GM12801 (cell line): ENCODE measurements at regions not wholly inside any gene's neighbourhood (a gene's known extent, or its start where the extent isn't known, plus 50 kb on each side); places are given as distances from the start of the nearest gene placed in this dataset.

Experiments
- TF ChIP-seq, protein P1 (sequence below): IDR thresholded peaks from one replicate; pipeline ENCODE4 v1.5.1; 2011; ENCODE audit warnings: control low read depth; ENCODE audit not compliant: insufficient read length; ENCODE audit errors: extremely low read depth

DNA sequence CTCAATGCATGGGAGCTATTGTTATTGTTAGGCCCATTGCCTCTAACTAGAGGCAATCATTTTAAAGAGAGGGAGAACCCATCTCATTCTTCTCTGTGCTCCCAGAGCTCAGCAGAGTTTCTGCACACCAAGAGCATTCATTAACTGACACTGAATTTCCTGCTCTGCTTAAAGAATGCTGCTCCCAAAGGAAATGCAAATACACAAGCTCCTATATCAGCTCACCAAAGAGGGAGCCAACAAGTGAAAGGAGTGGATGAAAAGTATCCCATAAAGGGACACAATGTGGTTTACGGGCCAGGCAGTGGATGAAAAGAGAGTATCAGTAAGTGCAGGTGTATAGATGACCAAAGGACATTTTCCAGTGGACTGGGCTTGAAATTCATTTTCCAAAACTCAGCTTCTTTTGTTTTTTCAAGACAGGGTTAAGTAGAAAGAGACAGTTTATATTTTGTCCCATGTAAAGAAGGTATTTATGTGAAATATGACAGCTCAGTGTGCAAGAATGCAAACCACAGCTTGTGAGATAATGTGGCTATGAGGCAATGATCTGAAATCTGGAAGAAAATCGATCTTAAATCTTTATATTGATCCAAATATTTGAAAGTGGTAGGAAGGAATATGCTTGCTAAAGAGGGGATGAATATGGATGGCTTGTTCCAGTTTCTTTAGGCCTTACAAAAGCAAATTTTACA, 207.7 kb upstream of the CAMK1G start:
- TF ChIP-seq, protein P1, sequence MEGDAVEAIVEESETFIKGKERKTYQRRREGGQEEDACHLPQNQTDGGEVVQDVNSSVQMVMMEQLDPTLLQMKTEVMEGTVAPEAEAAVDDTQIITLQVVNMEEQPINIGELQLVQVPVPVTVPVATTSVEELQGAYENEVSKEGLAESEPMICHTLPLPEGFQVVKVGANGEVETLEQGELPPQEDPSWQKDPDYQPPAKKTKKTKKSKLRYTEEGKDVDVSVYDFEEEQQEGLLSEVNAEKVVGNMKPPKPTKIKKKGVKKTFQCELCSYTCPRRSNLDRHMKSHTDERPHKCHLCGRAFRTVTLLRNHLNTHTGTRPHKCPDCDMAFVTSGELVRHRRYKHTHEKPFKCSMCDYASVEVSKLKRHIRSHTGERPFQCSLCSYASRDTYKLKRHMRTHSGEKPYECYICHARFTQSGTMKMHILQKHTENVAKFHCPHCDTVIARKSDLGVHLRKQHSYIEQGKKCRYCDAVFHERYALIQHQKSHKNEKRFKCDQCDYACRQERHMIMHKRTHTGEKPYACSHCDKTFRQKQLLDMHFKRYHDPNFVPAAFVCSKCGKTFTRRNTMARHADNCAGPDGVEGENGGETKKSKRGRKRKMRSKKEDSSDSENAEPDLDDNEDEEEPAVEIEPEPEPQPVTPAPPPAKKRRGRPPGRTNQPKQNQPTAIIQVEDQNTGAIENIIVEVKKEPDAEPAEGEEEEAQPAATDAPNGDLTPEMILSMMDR, result no peak

DNA sequence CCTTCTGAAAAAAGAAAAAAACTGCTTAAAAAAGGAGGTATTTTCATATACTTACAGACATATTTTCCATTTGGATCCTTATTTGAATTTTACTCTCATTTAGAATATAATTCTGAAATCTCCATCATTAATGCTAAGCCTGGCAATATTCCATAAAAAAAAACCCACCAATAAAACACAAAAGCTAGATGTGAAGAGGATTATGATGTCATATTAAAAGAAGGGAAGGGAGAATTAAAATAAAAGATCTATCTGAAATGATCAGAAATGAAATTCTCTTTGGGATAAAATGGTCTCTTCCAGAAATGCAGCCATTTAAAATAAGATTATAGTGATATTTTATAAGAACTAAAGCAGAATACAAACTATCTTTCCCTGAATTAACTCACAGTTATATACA, 206.7 kb upstream of the CAMK1G start:
- TF ChIP-seq, protein P1, result no peak

DNA sequence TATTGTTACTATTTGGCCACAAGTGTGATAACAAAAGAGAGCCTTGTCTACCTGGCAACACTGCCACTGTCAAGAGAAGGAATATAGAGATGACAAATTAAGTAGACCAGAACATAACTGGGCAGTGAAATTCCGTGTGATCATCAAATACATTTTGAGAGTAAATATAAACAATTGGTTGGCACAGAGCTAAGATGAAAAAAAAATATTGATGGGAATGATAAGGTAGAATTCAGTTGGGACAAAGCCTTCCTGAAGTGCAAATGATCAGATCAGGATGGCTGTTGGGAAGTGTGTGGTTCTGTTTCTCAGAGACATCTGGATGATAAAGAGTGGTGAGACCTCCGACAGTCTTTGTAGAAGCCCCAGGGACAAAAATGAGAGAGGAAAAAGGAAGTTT, 205.5 kb upstream of the CAMK1G start:
- TF ChIP-seq, protein P1, result no peak

DNA sequence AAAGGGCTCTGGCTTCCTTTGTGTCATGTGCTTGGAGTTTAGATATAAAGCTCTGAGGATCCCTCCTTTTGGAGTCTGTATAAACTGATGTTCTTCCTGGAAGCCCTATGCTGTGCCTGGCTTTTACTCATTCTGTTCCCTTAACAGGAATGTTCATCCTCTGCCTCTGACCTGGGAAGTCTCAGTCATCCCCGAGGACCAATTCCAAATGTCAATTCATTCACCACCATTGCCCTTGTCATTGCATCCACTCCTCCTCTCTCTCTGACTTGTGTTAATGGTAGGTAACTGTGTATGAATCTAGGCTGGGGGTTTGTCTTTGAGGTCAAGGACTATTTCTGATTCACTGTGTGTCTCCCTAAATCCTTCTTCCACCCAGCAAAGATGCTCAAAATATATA, 204.2 kb upstream of the CAMK1G start:
- TF ChIP-seq, protein P1, result no peak

DNA sequence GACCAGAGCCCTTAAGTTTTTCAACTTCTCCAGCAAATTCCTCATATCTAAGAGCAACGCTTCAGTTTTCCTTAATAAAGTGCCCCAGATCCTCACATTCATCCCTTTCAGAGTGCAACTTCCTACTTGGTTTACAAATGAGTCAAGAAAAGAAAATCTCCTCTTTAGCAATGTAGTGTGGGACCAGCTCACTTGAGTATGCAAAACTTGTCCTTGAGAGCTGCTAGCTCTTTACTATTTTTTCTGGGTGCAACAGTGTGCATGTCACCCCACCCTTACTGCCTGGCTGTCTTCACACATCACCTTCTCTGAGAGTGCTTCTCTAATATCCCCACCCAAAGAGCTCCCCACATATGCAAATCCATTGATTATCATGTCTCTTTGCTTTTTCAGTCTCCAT, 203.1 kb upstream of the CAMK1G start:
- TF ChIP-seq, protein P1, result no peak

DNA sequence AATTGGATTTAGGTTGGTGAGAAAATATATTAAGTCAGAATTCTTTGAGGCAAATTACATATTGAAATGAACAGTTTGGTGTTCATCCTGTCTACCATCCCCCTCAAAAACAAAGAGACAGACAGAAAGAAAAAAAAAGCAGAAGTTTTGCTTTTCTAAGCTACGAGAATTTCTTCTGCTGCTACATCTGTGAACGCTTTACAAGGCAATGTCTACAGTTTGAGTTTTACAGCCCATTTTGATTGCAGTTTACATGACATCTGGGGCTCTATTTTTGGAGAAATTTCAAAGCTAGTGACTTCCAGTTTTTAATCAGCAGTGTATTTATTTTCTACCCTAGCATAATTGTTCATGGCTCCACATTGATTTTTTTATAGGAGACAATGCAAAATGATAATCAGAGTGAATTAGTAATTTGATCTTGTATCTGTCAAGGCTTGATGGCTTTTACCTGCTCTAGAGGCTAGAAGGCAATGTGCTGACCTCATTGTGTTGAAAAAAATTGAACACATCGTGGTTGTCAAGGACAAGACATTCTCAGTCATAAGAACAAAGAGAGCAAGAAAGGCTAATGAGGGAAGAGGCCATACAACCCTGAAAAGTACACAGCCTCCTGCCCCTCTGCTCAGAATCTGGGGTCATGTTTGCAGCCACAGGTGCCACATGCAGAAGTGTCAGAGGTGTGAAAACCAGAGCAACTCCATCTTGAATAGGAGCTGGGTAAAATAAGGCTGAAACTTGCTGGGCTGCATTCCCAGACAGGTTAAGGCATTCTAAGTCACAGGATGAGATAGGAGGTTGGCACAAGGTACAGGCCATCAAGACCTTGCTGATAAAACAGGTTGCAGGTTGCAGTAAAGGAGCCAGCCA, 201.0 kb upstream of the CAMK1G start:
- TF ChIP-seq, protein P1, result no peak

DNA sequence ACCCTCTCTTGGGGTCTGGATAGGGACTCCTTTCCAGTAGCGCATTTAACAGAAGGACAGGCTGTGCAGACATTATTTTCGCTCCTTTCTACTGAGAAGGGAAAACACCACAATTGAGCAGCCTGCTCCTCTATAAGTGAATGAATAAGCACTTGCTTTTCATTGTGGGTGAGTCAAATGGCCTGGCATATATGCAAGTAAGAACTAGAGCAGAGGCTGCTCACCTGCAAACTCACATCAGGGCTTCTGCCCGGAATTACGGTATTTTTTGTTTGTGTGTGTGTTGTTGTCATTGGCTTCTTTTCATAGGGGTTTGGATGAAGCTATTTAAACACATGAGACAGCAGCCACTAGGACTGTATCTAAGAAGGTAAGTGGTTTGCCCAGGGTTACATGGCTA, 200.1 kb upstream of the CAMK1G start:
- TF ChIP-seq, protein P1, result no peak
